NCI-H2107 treated with DMSO at 0.1 percent for 48 hours (cell line): ENCODE measurements at regions not wholly inside any gene's neighbourhood (a gene's known extent, or its start where the extent isn't known, plus 50 kb on each side); places are given as distances from the start of the nearest gene placed in this dataset.
"Not testable (repeated sequence)": the region's sequence is repeated elsewhere in the genome, so short reads cannot be mapped to it uniquely, and the experiment has no call there.

Experiments
- DNase-seq: peaks from one replicate; lab custom pipeline; 2025; ENCODE audit not compliant: unreplicated experiment; lab: John Stamatoyannopoulos, UW

- DNase-seq, result no peak
These were observed 1544.6 kb downstream of the OLFM4 start for GRCh38 chr13:54573186-54573585.

DNA sequence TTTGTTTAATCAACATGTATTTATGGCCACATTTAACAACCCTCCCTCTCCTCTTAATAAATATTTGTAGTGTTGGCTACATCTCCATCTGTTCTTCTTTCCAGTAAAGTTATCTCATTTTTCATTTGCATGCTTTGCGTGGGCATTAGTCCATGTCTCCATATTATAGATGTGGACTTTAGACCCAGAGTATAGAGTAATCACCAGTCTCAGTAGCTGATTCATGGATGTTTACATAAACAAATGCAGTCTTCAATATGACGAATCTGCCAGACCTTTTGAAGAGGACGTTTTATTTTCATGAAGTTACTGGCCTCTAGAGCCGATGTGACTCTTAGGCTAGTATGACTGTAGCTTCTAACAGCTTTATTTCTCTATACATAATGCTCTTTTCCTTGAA lies 1546.2 kb downstream of the OLFM4 start:
- DNase-seq, result no peak

DNA sequence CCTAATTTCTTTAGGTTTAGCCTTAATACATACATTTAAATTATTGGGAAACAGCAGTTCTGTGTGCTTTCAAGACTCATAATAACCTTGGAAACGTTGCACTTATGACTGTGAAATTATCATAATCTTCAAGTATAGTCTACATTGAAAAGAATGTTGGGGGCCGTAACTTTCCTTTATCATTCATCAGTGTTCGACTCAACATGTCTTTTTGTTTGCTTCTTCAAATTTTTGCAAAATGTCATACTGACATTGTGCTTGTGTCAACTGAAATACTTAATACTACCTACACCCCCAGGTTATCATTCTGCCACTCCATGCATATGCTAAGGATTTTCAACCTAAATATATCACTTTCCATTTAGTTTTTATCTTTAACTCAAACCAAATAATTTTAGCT lies 1562.9 kb downstream of the OLFM4 start:
- no peak for DNase-seq

DNA sequence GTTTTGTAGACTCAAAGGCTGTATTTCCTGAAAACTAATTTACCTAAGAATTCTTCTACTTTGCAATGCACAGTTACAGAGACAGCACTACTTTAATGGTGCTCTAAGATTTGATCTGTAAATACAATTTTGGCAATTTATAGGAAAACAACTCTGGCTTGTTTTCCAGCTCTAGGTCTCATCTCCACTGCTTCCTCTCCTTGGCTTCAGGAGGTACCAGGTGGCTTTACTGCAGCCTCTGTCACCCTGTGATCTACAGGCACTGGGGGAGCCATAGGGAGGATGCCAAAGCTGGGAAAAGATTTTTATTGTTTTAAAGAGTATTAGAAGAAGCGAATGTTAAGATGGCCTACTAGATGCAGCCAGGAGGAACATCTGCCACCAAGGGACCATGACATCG lies 1563.6 kb downstream of the OLFM4 start:
- no peak for DNase-seq

DNA sequence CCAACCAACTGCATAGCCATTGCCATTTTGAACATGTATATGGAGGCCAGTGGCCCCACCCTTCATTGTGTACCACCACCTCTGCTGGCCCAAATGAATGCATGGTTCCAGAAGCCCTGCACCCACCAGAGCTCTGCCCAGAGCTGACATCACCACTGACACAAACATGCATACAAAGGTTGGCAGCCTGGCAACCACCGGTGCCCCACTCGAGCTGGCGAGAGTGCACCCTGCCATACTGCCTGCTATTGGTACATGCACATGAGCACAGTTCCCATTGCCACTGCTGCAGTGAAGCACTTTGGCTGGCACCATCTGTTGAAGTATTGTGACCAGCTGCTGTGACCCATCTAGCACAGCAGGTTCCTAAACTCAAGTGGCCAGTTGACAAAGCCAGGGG lies 1564.9 kb downstream of the OLFM4 start:
- DNase-seq, result peak; percentile 26

- DNase-seq, result no peak
These were observed 1569.0 kb downstream of the OLFM4 start for GRCh38 chr13:54597540-54598088.

- no peak for DNase-seq
These were observed 1570.8 kb downstream of the OLFM4 start for GRCh38 chr13:54599413-54599812.

DNA sequence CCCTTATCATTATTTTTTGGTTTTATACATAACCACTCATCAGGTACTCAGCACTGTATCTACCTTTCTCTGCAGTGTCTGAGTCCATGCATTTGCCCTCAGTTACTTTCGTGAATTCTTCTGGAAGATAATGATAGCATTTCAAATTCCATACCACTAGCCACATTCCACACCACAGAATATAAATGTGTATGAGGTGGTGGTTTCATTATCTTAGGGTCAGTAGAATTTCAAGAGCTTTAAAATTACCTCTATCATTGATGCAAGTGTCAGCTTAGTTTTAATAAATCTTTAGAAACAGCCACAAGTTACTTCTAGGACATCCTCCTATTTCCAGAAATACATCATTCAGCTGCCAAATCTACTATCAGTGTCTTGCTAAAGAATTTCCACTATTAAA lies 1578.3 kb downstream of the OLFM4 start:
- no peak for DNase-seq

DNA sequence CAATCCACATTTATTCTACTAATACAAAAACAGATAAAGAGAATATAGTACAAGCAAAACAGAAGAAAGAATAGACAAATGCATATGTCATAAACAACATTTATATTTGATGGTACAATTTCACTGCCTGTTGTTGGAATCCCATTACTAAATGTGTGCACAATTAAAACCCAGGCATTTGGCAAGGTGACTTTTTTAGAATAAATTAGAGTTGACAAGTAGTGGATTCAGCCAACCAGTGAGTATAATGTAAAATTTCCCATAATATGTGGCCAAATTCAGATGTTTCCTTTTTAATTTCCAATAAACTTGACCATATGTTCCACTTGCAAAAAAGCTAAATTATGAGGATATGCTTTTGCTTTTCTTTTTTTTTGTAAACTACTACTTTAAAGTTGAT lies 1578.8 kb downstream of the OLFM4 start:
- no peak for DNase-seq

GRCh38 chr13:54611390-54611789 lies 1582.8 kb downstream of the OLFM4 start:
- no peak for DNase-seq

- DNase-seq, result no peak
These were observed 1586.1 kb downstream of the OLFM4 start for GRCh38 chr13:54614726-54615125.

GRCh38 chr13:54626504-54626903 lies 1597.9 kb downstream of the OLFM4 start:
- not testable (repeated sequence) for DNase-seq

- DNase-seq, result no peak
These were observed 1599.2 kb downstream of the OLFM4 start for GRCh38 chr13:54627646-54628372.

DNA sequence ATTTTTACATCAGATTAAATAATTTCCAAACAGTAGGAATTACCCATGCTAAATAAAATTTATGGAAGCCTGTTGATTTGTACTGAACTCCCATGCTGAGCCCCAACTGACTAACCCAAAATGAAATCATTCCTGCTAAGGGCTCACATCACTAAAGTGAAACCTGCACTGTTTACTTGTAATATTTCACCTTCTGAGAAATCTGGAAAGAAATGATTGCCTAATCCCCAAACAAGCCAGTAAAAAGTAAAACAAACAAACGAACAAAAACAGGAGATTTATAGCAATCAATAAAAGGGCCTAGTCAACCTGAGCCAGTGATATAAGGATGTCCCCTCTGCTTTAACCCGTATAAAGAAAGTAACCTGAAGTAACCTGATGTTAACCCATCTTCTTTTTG lies 1599.8 kb downstream of the OLFM4 start:
- no peak for DNase-seq

- DNase-seq, result no peak
These were observed 1604.8 kb downstream of the OLFM4 start for GRCh38 chr13:54633456-54633855.

- no peak for DNase-seq
These were observed 1607.6 kb downstream of the OLFM4 start for GRCh38 chr13:54636231-54636630.

DNA sequence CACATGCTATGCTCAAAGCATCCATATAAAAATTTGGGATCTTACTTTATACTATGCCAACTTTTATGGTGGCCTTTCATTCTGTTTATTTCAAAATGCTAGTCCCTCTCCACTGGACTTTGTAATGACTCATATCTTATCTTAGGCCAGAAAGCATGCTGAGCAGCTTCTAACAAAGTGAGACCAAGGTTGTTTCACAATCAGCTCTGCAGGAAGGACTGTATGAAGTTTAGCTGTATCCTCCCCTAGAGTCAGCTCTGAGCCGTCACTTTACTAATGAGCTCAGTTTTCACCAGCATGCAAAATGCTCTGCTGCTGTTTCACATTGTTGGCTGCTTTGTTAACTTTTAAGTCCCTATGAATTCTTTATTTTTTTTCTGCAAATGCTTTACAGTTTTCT lies 1608.8 kb downstream of the OLFM4 start:
- no peak for DNase-seq

DNA sequence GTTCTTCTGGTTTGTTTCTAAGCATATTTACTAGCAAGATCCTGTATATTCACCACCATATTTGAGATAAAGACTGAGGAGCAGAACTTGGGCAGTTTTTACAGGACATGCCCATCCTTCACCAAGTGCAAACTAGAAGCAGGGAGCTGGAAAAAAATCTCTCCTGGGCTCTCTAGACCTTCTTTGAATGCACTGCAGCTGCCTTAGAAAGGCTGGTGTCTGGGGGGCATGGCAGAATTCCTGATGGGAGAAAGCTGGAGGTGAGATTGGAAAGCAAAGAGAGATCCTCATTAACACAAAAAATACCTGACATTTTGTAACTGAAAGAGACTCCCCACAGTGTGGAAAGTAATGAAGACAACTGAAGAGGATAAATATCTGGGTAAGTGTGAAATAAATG lies 1612.1 kb downstream of the OLFM4 start:
- no peak for DNase-seq

- no peak for DNase-seq
These were observed 1615.2 kb downstream of the OLFM4 start for GRCh38 chr13:54643863-54644262.

DNA sequence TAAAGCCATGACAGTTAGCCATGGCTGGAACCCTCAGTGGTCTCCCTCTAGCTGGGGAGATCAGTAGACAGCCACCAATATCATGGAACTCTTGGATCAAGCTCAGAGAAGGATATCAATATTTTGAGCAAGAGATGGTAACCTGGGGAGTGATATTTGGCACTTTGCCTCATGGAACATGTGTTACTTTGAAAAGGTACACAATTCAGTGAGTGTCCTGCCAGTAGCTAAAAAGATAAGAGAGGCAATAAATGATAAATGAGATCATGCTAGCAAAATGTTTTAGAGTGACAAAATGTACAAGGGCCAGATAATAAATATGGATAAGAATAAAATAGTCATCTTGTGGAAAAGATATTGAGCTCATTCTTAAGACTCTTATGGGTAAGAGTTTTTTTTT lies 1618.7 kb downstream of the OLFM4 start:
- no peak for DNase-seq

DNA sequence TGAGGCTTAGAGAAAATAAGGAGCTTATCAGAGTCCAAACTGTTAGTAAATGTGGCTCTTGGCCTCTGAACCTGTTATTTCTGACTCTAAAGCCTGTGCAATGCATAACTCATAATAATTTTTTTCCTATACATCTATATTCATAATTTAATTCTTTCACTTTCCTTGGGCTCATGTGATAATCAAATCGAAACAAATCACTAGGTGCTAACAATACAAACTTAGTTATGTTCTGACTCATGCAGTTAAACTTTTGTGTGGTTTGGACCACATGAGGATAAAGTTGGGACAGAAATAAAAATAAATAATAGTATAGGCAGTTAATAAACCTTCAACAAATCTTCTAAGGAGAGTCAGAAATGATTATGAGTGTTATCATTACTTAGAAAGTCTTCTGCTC lies 1629.0 kb downstream of the OLFM4 start:
- DNase-seq, result no peak

GRCh38 chr13:54658771-54659170 lies 1630.2 kb downstream of the OLFM4 start:
- no peak for DNase-seq

GRCh38 chr13:54660277-54660676 lies 1631.7 kb downstream of the OLFM4 start:
- DNase-seq, result no peak
